ENCODE measurements at regions not wholly inside any gene's neighbourhood (a gene's known extent, or its start where the extent isn't known, plus 50 kb on each side); places are given as distances from the start of the nearest gene placed in this dataset.

GRCh38 chr10:2744547-2745200, 322.7 kb upstream of the PFKP start:
- no peak for TF ChIP-seq CTCF (conservative IDR thresholded peaks at IDR 0.05)
- Mint-ChIP-seq H3K4me3 (no peak overlapping the region), H3K9me3 (peaks cover 0 to 2% of the 10 kb centered on the region in 2 experiments; a peak in 1 of 5 replicates), H3K27me3 (ENCODE audit: low read depth) (no peaks in the 10 kb centered on the region), H3K4me1 (peaks cover 4 to 8% of the 10 kb centered on the region in 2 experiments; a peak in 3 of 4 replicates), H3K36me3 (ENCODE audit: insufficient read depth in 1 of 3, low read depth in 3 of 3) (no peaks in the 10 kb centered on the region), H3K27ac (no peak overlapping the region)
- H3T11ph ChIP-seq (ENCODE audit: low read length): no peak overlapping the region
- no peak overlapping the region for H3K9ac ChIP-seq (ENCODE audit: extremely low read depth, insufficient read length, low read length)
- H3K56ac ChIP-seq (ENCODE audit: insufficient read length, low read depth, low read length): no peak overlapping the region
- no peak overlapping the region for H2AFZ ChIP-seq (ENCODE audit: low read length)
- H3K4me1 ChIP-seq (ENCODE audit: insufficient read depth, low read length): no peaks in the 10 kb centered on the region
- H2BK20ac ChIP-seq (ENCODE audit: low read depth, low read length, poor library complexity, severe bottlenecking): no peak overlapping the region
- H2BK5ac ChIP-seq (ENCODE audit: insufficient read length, low read length): no peak overlapping the region
- H2BK15ac ChIP-seq (ENCODE audit: low read depth, low read length): no peak overlapping the region
- no peak overlapping the region for H3K23ac ChIP-seq (ENCODE audit: insufficient read length, low read depth, low read length)
- H2AK5ac ChIP-seq (ENCODE audit: insufficient read length, low read length): no peak overlapping the region
- H3K4ac ChIP-seq (ENCODE audit: low read depth, low read length): no peak overlapping the region
- H4K91ac ChIP-seq (ENCODE audit: insufficient read length, low read depth, low read length): no peak overlapping the region
- WGBS (ENCODE audit: extremely low coverage, insufficient read length, low lambda C conversion rate): no CpG with 5 or more reads among the region's 6 CpGs
- no peaks in the 10 kb centered on the region for H3K23me2 ChIP-seq (ENCODE audit: insufficient read length, low read depth, low read length, poor library complexity, severe bottlenecking)
- no peak overlapping the region for H2BK120ac ChIP-seq (ENCODE audit: low read depth, low read length, poor library complexity, severe bottlenecking)
- no peak overlapping the region for H3K18ac ChIP-seq (ENCODE audit: insufficient read length, low read depth, low read length)
- H3K27ac ChIP-seq (ENCODE audit: insufficient read length, low read depth, low read length): no peak overlapping the region
- no peak overlapping the region for H4K8ac ChIP-seq (replicated peaks; ENCODE audit: insufficient read length, low read depth, low read length)
- no peaks in the 10 kb centered on the region for H3K9me3 ChIP-seq (ENCODE audit: control insufficient read depth, low read depth, low read length)
- no peak overlapping the region for H4K5ac ChIP-seq (ENCODE audit: insufficient read length, low read depth, low read length)
- no peak overlapping the region for H2BK12ac ChIP-seq (ENCODE audit: insufficient read length, low read depth, low read length)
- no peaks in the 10 kb centered on the region for H3K79me1 ChIP-seq (ENCODE audit: insufficient read depth, low read depth, low read length, poor library complexity, severe bottlenecking)
- H3K79me2 ChIP-seq (ENCODE audit: insufficient read depth, low read length): no peaks in the 10 kb centered on the region
- no peaks in the 10 kb centered on the region for H3K27me3 ChIP-seq (ENCODE audit: insufficient read depth, low read length)
- no peaks in the 10 kb centered on the region for H4K20me1 ChIP-seq (ENCODE audit: control insufficient read depth, insufficient read depth, insufficient read length)
- no peak for DNase-seq
- H3K4me2 ChIP-seq (ENCODE audit: insufficient read depth, insufficient read length, low read length): no peak overlapping the region
- no peak overlapping the region for H3K14ac ChIP-seq (ENCODE audit: insufficient read depth, low read length)
